ENCODE measurements at regions not wholly inside any gene's neighbourhood (a gene's known extent, or its start where the extent isn't known, plus 50 kb on each side); places are given as distances from the start of the nearest gene placed in this dataset.

DNA sequence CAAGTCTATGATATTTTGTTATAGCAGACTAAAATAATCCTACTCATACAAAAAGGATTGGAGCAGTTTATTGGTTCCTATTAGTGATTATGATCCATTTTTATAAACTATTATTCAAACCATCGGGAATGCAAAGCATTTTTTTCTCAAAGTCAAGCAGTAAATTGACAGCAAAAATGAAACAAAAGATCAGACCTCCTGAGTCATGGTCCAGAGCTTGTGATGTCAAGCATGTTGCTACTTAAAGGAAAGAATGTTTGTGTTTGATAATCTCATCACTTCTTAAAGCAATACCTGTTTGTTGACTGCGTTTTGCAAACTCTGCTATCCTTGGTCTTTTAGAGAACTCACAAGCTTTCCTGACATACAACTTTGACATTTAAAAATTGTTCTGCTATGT, 204.4 kb downstream of the SAMD5 start:
- no peak for TF ChIP-seq CTCF (IDR thresholded peaks at IDR 0.05)
- no peak for TF ChIP-seq POLR2A (IDR thresholded peaks at IDR 0.05)
- TF ChIP-seq POLR2AphosphoS5 (IDR thresholded peaks at IDR 0.05): no peak
- H3K4me1 ChIP-seq: no peaks in the 10 kb centered on the region
- intact Hi-C loops (cut with DNase I; ENCODE audit: low total_unique reads): no loop called here
- H3K27me3 ChIP-seq: no peaks in the 10 kb centered on the region
- no peak for DNase-seq (ENCODE audit: low spot score in 2 of 2)
- H3K4me3 ChIP-seq: no peak overlapping the region
- H3K9me3 ChIP-seq: no peaks in the 10 kb centered on the region
- H3K27ac ChIP-seq: no peak overlapping the region
- H3K36me3 ChIP-seq: no peaks in the 10 kb centered on the region

- intact Hi-C loops (cut with DNase I; ENCODE audit: low total_unique reads): no loop called here
Measured at GRCh38 chr6:147715035-147715434, 206.5 kb downstream of the SAMD5 start.

DNA sequence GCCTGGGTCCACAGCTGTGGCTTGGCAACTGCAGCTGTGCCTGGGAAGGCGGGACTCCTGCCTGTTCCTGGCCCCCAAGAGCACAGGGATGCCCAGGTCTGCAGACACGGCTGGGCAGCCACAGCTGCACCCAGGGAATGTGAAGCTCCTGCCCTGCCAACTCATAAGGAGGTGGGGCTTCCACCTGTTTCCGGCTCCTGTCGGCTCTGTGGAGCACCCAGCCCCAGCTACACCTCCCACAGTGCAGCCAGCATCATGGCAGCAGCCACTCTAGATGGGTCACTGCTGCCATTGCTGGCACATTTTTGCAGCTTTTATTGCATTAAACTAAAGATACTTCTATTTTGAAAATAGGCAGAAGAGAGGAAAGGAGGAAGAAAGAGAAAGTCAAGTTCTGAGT, 207.9 kb downstream of the SAMD5 start:
- no peak for DNase-seq (ENCODE audit: low spot score in 2 of 2)
- no peak overlapping the region for H3K27ac ChIP-seq
- intact Hi-C loops (cut with DNase I; ENCODE audit: low total_unique reads): no loop called here
- no peaks in the 10 kb centered on the region for H3K27me3 ChIP-seq
- H3K4me3 ChIP-seq: no peak overlapping the region
- no peaks in the 10 kb centered on the region for H3K9me3 ChIP-seq
- no peaks in the 10 kb centered on the region for H3K36me3 ChIP-seq
- no peaks in the 10 kb centered on the region for H3K4me1 ChIP-seq
- TF ChIP-seq POLR2AphosphoS5 (IDR thresholded peaks at IDR 0.05): no peak
- TF ChIP-seq POLR2A (IDR thresholded peaks at IDR 0.05): no peak
- TF ChIP-seq CTCF (IDR thresholded peaks at IDR 0.05): no peak

More at GRCh38 chr6:147715035-147715434, 206.5 kb downstream of the SAMD5 start:
- no peaks in the 10 kb centered on the region for H3K9me3 ChIP-seq
- no peak overlapping the region for H3K27ac ChIP-seq
- DNase-seq (ENCODE audit: low spot score in 2 of 2): no peak
- TF ChIP-seq CTCF (IDR thresholded peaks at IDR 0.05) (no peak), POLR2A (IDR thresholded peaks at IDR 0.05) (no peak), POLR2AphosphoS5 (IDR thresholded peaks at IDR 0.05) (no peak)
- no peaks in the 10 kb centered on the region for H3K4me1 ChIP-seq
- no peaks in the 10 kb centered on the region for H3K27me3 ChIP-seq
- no peaks in the 10 kb centered on the region for H3K36me3 ChIP-seq
- H3K4me3 ChIP-seq: no peak overlapping the region

GRCh38 chr6:147717991-147718390, 209.5 kb downstream of the SAMD5 start:
- Histone ChIP-seq H3K36me3 (no peaks in the 10 kb centered on the region), H3K4me3 (no peak overlapping the region), H3K27me3 (no peaks in the 10 kb centered on the region), H3K4me1 (no peaks in the 10 kb centered on the region), H3K27ac (no peak overlapping the region), H3K9me3 (peaks cover 4 to 11% of the 10 kb centered on the region in 2 donors)
- intact Hi-C loops (cut with DNase I; ENCODE audit: low total_unique reads): no loop called here
- no peak for DNase-seq (ENCODE audit: low spot score in 2 of 2)
- TF ChIP-seq POLR2AphosphoS5 (IDR thresholded peaks at IDR 0.05): no peak
- TF ChIP-seq POLR2A (IDR thresholded peaks at IDR 0.05): no peak
- no peak for TF ChIP-seq CTCF (IDR thresholded peaks at IDR 0.05)

DNA sequence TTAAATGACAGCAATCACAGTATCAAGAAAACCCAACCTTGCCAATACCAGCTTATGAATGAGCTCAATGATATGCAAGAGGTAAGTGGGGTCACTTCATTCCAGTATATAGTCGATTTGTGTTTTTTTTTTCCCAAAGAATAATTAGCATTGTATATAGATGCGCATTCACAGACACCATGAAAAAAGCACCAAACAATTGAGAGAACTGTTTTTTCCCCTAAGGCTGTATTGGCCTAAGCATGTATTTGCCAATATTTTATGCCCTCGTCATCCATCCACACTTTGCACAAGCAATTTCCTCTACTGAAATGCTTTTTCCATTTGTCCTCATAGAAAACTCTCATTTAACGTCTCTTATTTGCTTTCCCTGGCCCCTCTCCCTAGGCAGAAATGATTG, 213.7 kb downstream of the SAMD5 start:
- no peaks in the 10 kb centered on the region for H3K36me3 ChIP-seq
- no peak overlapping the region for H3K27ac ChIP-seq
- H3K27me3 ChIP-seq: no peaks in the 10 kb centered on the region
- TF ChIP-seq POLR2A (IDR thresholded peaks at IDR 0.05) (no peak), CTCF (IDR thresholded peaks at IDR 0.05) (no peak), POLR2AphosphoS5 (IDR thresholded peaks at IDR 0.05) (no peak)
- intact Hi-C loops (cut with DNase I; ENCODE audit: low total_unique reads): no loop called here
- DNase-seq (ENCODE audit: low spot score in 2 of 2): no peak
- no peaks in the 10 kb centered on the region for H3K4me1 ChIP-seq
- H3K4me3 ChIP-seq: no peak overlapping the region
- H3K9me3 ChIP-seq: peaks cover 4 to 15% of the 10 kb centered on the region in 2 donors

Measured in breast epithelium (tissue), 4 donors.